ENCODE measurements at regions not wholly inside any gene's neighbourhood (a gene's known extent, or its start where the extent isn't known, plus 50 kb on each side); places are given as distances from the start of the nearest gene placed in this dataset.

DNA sequence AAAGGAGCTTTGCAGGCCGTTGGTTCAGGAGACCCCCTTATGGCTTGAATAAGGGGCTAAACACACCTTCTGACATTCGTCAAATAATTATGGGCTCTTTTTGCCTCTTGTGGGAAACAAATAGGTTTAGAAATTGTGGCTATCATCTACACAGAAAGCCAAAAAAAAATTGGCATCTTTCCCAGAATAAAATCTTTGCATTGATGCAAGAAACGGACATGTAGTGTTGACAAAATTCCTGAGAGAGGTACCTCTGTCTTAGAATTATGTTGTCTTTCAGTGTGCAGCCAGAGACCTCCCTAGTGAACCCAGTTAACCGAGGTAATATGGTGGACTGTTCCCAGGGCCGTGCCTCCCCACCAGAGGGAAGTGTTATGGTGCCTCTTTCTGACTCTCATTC lies 283.9 kb downstream of the SDHAF3 start:
- no peak for DNase-seq
- H3K4me3 ChIP-seq: no peak overlapping the region
- intact Hi-C loops (cut with micrococcal nuclease): no loop called here
- no peak overlapping the region for H3K27ac ChIP-seq (replicated peaks)
- no peaks in the 10 kb centered on the region for H3K36me3 ChIP-seq
- TF ChIP-seq, protein P1, sequence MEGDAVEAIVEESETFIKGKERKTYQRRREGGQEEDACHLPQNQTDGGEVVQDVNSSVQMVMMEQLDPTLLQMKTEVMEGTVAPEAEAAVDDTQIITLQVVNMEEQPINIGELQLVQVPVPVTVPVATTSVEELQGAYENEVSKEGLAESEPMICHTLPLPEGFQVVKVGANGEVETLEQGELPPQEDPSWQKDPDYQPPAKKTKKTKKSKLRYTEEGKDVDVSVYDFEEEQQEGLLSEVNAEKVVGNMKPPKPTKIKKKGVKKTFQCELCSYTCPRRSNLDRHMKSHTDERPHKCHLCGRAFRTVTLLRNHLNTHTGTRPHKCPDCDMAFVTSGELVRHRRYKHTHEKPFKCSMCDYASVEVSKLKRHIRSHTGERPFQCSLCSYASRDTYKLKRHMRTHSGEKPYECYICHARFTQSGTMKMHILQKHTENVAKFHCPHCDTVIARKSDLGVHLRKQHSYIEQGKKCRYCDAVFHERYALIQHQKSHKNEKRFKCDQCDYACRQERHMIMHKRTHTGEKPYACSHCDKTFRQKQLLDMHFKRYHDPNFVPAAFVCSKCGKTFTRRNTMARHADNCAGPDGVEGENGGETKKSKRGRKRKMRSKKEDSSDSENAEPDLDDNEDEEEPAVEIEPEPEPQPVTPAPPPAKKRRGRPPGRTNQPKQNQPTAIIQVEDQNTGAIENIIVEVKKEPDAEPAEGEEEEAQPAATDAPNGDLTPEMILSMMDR (IDR thresholded peaks at IDR 0.05; ENCODE audit: borderline replicate concordance): no peak
- H3K9me3 ChIP-seq (replicated peaks): no peaks in the 10 kb centered on the region
- no peaks in the 10 kb centered on the region for H3K4me1 ChIP-seq
- no peaks in the 10 kb centered on the region for H3K27me3 ChIP-seq (ENCODE audit: low read depth)

DNA sequence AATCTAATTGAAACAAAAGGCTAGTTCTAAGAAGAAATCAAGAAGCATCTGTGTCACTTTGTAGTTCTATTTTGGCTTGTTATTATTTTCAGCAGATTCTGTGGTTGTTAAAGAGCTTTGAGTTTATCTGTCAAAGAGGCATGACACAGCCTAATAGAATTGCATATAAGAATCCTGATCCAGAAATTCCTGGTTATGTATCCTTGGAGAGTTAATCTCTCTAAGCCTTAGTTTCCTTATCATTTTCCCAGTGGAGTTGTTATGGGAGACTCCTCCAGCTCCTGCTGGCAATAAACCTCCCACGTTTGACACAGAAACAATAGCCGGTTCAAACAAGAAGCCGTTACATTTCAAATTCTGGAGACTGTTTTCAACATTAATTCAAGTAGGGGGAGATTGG lies 288.3 kb downstream of the SDHAF3 start:
- TF ChIP-seq, protein P1 (IDR thresholded peaks at IDR 0.05; ENCODE audit: borderline replicate concordance): no peak
- H3K27ac ChIP-seq (replicated peaks): no peak overlapping the region
- H3K27me3 ChIP-seq (ENCODE audit: low read depth): no peaks in the 10 kb centered on the region
- intact Hi-C loops (cut with micrococcal nuclease): no loop called here
- H3K4me1 ChIP-seq: no peaks in the 10 kb centered on the region
- H3K9me3 ChIP-seq (replicated peaks): no peaks in the 10 kb centered on the region
- DNase-seq: no peak
- H3K36me3 ChIP-seq: no peaks in the 10 kb centered on the region
- H3K4me3 ChIP-seq: no peak overlapping the region

DNA sequence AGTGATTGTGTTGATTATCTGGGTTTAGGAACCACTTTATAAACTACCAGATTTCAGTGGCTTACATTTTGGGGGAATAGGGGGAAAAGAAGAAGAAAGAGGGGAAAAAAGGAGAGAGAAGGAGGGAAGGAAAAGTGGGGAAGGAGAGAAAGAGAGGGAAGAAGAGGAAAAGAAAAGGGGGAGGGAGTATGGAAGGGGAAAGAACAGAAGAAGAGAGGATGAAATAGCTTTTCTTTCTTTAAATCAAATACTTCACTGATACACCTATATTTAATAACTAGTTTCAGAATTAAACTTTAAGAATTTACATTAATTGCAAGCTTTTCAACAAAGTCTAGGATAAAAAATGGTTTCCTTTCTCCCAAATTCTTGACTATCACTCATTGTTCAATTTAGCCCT lies 289.6 kb downstream of the SDHAF3 start:
- intact Hi-C loops (cut with micrococcal nuclease): no loop called here
- no peak overlapping the region for H3K27ac ChIP-seq (replicated peaks)
- H3K4me3 ChIP-seq: no peak overlapping the region
- no peaks in the 10 kb centered on the region for H3K9me3 ChIP-seq (replicated peaks)
- TF ChIP-seq, protein P1 (IDR thresholded peaks at IDR 0.05; ENCODE audit: borderline replicate concordance): no peak
- H3K4me1 ChIP-seq: no peaks in the 10 kb centered on the region
- no peak for DNase-seq
- no peaks in the 10 kb centered on the region for H3K27me3 ChIP-seq (ENCODE audit: low read depth)
- H3K36me3 ChIP-seq: no peaks in the 10 kb centered on the region

DNA sequence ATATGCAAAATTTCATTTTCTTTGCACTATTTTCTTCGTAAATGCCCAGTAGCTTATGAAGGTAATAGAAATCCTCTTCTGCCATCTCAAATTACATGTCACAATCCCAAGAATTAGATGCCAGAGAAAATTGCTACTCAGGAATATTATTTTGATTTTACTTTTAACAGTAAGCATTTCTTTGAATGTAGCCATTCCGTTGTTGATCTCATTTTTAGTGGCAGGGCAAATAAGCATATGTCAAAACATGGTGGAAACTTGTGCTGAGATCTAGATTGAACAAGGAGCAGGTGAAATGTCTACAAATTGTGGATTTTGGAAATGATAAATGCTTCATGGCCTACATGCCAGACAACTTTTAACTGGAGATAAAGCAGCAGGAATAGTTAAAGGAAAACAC lies 291.8 kb downstream of the SDHAF3 start:
- Histone ChIP-seq H3K36me3 (no peaks in the 10 kb centered on the region), H3K27me3 (ENCODE audit: low read depth) (no peaks in the 10 kb centered on the region), H3K27ac (replicated peaks) (no peak overlapping the region), H3K4me3 (no peak overlapping the region), H3K4me1 (no peaks in the 10 kb centered on the region), H3K9me3 (replicated peaks) (no peaks in the 10 kb centered on the region)
- no peak for DNase-seq
- TF ChIP-seq, protein P1 (IDR thresholded peaks at IDR 0.05; ENCODE audit: borderline replicate concordance): no peak
- intact Hi-C loops (cut with micrococcal nuclease): no loop called here

DNA sequence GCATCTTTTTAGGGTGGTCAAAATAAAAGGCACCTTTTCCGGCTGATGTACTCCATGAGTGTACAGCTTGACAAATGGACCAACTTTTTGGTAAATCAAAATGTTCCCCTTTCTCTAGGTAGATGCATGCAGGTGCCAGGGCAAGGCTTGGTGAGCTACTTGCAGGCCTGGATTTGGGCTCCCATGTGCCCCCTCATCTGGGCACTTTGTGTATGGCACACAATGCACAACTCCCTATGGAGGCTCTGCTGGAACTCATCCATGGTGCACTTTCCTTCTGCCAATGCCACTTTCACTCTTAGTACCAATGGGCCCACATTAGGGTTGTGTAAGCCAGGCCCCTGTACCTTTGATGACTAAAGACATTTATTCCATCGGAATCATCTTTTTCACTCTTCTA lies 300.8 kb downstream of the SDHAF3 start:
- no peaks in the 10 kb centered on the region for H3K9me3 ChIP-seq (replicated peaks)
- no peak overlapping the region for H3K27ac ChIP-seq (replicated peaks)
- no peaks in the 10 kb centered on the region for H3K36me3 ChIP-seq
- intact Hi-C loops (cut with micrococcal nuclease): no loop called here
- TF ChIP-seq, protein P1 (IDR thresholded peaks at IDR 0.05; ENCODE audit: borderline replicate concordance): no peak
- DNase-seq: no peak
- H3K4me1 ChIP-seq: no peaks in the 10 kb centered on the region
- H3K4me3 ChIP-seq: no peak overlapping the region
- no peaks in the 10 kb centered on the region for H3K27me3 ChIP-seq (ENCODE audit: low read depth)

DNA sequence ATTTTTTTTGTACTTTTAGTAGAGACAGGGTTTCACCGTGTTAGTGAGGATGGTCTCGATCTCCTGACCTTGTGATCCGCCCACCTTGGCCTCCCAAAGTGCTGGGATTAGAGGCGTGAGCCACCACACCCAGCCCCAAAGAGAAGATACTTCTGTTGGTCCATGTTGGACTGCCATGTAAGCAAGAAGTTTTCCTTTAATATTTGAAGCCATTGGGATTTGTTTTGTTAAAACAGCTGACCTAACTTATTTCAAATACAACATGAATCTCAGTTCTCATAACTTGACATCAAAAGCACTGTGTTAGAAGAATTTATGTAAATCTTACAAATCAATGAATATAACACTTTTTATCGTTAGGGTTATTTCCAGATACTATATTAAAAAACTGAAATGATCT lies 302.4 kb downstream of the SDHAF3 start:
- Histone ChIP-seq H3K4me3 (no peak overlapping the region), H3K4me1 (no peaks in the 10 kb centered on the region), H3K36me3 (no peaks in the 10 kb centered on the region), H3K27me3 (ENCODE audit: low read depth) (no peaks in the 10 kb centered on the region), H3K9me3 (replicated peaks) (no peaks in the 10 kb centered on the region), H3K27ac (replicated peaks) (no peak overlapping the region)
- no peak for DNase-seq
- TF ChIP-seq, protein P1 (IDR thresholded peaks at IDR 0.05; ENCODE audit: borderline replicate concordance): no peak
- intact Hi-C loops (cut with micrococcal nuclease): no loop called here
